ENCODE measurements at regions not wholly inside any gene's neighbourhood (a gene's known extent, or its start where the extent isn't known, plus 50 kb on each side); places are given as distances from the start of the nearest gene placed in this dataset.

DNA sequence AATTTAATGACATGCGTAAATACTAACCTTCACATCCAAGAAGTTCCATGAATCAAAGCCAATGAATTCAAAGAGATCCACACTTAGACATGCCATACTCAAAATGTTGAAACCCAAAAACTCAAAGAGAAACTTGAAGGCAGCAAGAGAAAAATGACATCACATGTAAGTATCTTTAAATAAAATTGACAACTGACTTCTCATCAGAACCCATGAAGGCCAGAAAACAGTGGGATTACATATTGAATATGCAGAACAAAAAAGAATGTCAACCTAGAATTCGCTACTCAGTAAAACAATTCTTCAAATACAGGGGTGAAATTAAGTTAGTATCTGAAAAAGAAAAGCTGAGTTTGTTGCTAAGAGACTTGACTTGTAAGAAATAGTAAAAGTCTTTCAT lies 953.9 kb upstream of the HS3ST1 start:
- no peak overlapping the region for H2AFZ ChIP-seq (ENCODE audit: low read depth, low read length, poor library complexity, severe bottlenecking)
- no peaks in the 10 kb centered on the region for H3K79me2 ChIP-seq (ENCODE audit: insufficient read depth, low read length)
- TF ChIP-seq SP1 (IDR thresholded peaks at IDR 0.05; ENCODE audit: low read depth) = no peak
- TF ChIP-seq ZFX (IDR thresholded peaks at IDR 0.05) = no peak
- TF ChIP-seq SRF (IDR thresholded peaks at IDR 0.05; ENCODE audit: low read depth) = no peak
- TF ChIP-seq, protein P1, sequence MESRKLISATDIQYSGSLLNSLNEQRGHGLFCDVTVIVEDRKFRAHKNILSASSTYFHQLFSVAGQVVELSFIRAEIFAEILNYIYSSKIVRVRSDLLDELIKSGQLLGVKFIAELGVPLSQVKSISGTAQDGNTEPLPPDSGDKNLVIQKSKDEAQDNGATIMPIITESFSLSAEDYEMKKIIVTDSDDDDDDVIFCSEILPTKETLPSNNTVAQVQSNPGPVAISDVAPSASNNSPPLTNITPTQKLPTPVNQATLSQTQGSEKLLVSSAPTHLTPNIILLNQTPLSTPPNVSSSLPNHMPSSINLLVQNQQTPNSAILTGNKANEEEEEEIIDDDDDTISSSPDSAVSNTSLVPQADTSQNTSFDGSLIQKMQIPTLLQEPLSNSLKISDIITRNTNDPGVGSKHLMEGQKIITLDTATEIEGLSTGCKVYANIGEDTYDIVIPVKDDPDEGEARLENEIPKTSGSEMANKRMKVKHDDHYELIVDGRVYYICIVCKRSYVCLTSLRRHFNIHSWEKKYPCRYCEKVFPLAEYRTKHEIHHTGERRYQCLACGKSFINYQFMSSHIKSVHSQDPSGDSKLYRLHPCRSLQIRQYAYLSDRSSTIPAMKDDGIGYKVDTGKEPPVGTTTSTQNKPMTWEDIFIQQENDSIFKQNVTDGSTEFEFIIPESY (IDR thresholded peaks at IDR 0.05; ENCODE audit: extremely low read depth, insufficient replicate concordance, low read length) = no peak
- H3K9me2 ChIP-seq (ENCODE audit: insufficient read depth) = no peaks in the 10 kb centered on the region
- no peaks in the 10 kb centered on the region for H3K27me3 ChIP-seq (ENCODE audit: insufficient read depth, low read length)
- no peaks in the 10 kb centered on the region for H3K36me3 ChIP-seq (ENCODE audit: control insufficient read depth in 1 of 2, insufficient read depth in 2 of 2, low read length in 2 of 2)
- no TSS peak for BruUV-seq (replicated peaks)
- ChIA-PET POLR2A (no interaction called here), RAD21 (ENCODE audit: low non-redundant PET in 1 of 2, low total read pairs in 2 of 2, uncharacterized antibody in 2 of 2, unreplicated experiment in 2 of 2) (no interaction called here), CTCF (no interaction called here)
- no peak overlapping the region for H3K27ac ChIP-seq (ENCODE audit: low read depth, low read length)
- ATAC-seq = no peak
- no peaks in the 10 kb centered on the region for H3K9me3 ChIP-seq (ENCODE audit: control insufficient read depth in 1 of 2, insufficient read depth in 1 of 2, low read depth in 1 of 2, low read length in 2 of 2)
- intact Hi-C loops (cut with micrococcal nuclease) = no loop called here
- H4K20me1 ChIP-seq (ENCODE audit: insufficient read depth) = no peaks in the 10 kb centered on the region
- H3K9ac ChIP-seq (ENCODE audit: low read length) = no peak overlapping the region
- H3K4me2 ChIP-seq (ENCODE audit: low read length) = no peak overlapping the region
- DNase-seq (ENCODE audit: low read depth, low spot score) = no peak
- H3K4me3 ChIP-seq (replicated peaks in 1 of 2; ENCODE audit: low read depth in 1 of 2, low read length in 2 of 2) = no peak overlapping the region
- no peaks in the 10 kb centered on the region for H3K4me1 ChIP-seq (ENCODE audit: control insufficient read depth in 1 of 2, insufficient read depth in 2 of 2, low read length in 2 of 2)

DNA sequence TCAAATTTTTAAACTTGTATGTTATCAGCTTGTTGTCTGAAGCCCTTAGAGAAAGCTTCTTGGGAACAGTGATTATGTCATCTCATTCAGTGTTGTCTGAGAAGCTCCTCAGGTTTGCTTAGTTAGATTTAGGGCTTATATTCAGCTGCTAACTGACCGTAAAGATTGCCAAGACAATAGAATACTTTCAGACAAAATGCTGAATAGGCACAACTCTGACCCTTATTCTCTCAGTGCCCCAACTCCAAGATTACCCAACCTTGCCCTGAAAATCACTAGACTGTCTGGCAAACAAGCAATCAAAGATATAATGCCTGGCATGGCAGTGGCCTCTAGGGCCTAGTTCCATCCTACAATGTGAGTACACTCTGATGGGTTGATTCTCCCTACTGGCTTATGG lies 950.5 kb upstream of the HS3ST1 start:
- POLR2A ChIA-PET = no interaction called here
- intact Hi-C loops (cut with micrococcal nuclease) = no loop called here
- H3K27me3 ChIP-seq (ENCODE audit: insufficient read depth, low read length) = no peaks in the 10 kb centered on the region
- TF ChIP-seq CEBPB (IDR thresholded peaks at IDR 0.05; ENCODE audit: low read depth) (no peak), CTCF (IDR thresholded peaks at IDR 0.05 in 2 of 3, conservative IDR thresholded peaks at IDR 0.05 in 1 of 3; ENCODE audit: borderline replicate concordance in 1 of 3, insufficient read depth in 1 of 3, low read depth in 2 of 3, low read length in 2 of 3) (no peak), FOSL1 (IDR thresholded peaks at IDR 0.05; ENCODE audit: low read depth) (no peak), JUND (IDR thresholded peaks at IDR 0.05) (no peak), ELF1 (IDR thresholded peaks at IDR 0.05; ENCODE audit: borderline replicate concordance, low read depth) (no peak), EZH2 (IDR thresholded peaks at IDR 0.05) (no peak)
- TF ChIP-seq, protein P2, sequence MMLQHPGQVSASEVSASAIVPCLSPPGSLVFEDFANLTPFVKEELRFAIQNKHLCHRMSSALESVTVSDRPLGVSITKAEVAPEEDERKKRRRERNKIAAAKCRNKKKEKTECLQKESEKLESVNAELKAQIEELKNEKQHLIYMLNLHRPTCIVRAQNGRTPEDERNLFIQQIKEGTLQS (IDR thresholded peaks at IDR 0.05) = no peak
- no peaks in the 10 kb centered on the region for H3K9me3 ChIP-seq (ENCODE audit: control insufficient read depth in 1 of 2, insufficient read depth in 1 of 2, low read depth in 1 of 2, low read length in 2 of 2)
- no peaks in the 10 kb centered on the region for H3K36me3 ChIP-seq (ENCODE audit: control insufficient read depth in 1 of 2, insufficient read depth in 2 of 2, low read length in 2 of 2)
- H3K79me2 ChIP-seq (ENCODE audit: insufficient read depth, low read length) = no peaks in the 10 kb centered on the region
- no peak overlapping the region for H3K4me2 ChIP-seq (ENCODE audit: low read length)
- CTCF ChIA-PET = no interaction called here
- BruUV-seq (replicated peaks) = no TSS peak
- DNase-seq (ENCODE audit: low read depth, low spot score) (no peak), ATAC-seq (no peak)
- H4K20me1 ChIP-seq (ENCODE audit: insufficient read depth) = no peaks in the 10 kb centered on the region; the same call in 1 of the 2 replicates
- no peak overlapping the region for H3K9ac ChIP-seq (ENCODE audit: low read length)
- no peak overlapping the region for H2AFZ ChIP-seq (ENCODE audit: low read depth, low read length, poor library complexity, severe bottlenecking)
- H3K4me3 ChIP-seq (replicated peaks in 1 of 2; ENCODE audit: low read depth in 1 of 2, low read length in 2 of 2) = no peak overlapping the region
- H3K9me2 ChIP-seq (ENCODE audit: insufficient read depth) = no peaks in the 10 kb centered on the region
- RAD21 ChIA-PET (ENCODE audit: low non-redundant PET in 1 of 2, low total read pairs in 2 of 2, uncharacterized antibody in 2 of 2, unreplicated experiment in 2 of 2) = no interaction called here
- H3K4me1 ChIP-seq (ENCODE audit: control insufficient read depth in 1 of 2, insufficient read depth in 2 of 2, low read length in 2 of 2) = no peaks in the 10 kb centered on the region
- H3K27ac ChIP-seq (ENCODE audit: low read depth, low read length) = no peak overlapping the region
